ENCODE measurements at regions not wholly inside any gene's neighbourhood (a gene's known extent, or its start where the extent isn't known, plus 50 kb on each side); places are given as distances from the start of the nearest gene placed in this dataset.
"Not testable (repeated sequence)": the region's sequence is repeated elsewhere in the genome, so short reads cannot be mapped to it uniquely, and the experiment has no call there.

DNA sequence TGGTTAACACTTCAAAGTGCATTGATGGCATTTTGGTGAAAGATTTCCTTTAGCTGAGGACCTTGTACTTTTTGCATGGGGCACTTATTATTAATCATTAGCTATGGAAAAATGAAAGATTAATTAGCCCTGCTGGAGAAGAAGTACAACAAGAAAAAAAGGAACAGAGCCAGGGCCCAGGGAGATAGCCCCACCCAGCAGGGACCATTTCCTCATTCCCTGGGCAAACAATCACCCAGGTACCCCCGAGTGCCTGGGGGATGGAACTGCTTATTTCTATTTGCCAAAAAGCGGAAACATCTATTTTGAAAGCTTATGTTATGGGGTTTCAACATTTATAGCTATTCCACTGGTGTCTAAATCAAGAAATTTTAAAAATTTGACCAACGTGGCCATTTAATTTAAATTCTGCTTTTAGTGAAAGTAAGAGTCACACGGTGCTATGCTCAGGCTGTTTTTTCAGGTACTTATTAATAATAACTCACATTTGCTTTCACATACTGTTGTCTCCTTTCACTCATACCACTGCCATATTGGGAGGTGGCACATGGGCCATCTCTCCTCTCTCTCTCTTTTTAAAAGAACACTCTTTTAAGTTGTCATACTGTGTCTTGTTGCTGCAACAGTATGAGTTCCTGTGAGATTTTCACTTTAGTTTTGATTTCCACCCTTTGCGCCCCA, 143.6 kb upstream of the KIF5B start:
- H3K27ac ChIP-seq (ENCODE audit: insufficient read depth, low read length, poor library complexity, severe bottlenecking) = no peak overlapping the region
- H3K4me3 ChIP-seq (ENCODE audit: low read depth, low read length) = no peak overlapping the region
- Mint-ChIP-seq H3K4me3 (no peak overlapping the region), H3K4me1 (peaks cover 0 to 17% (median 0%) of the 10 kb centered on the region in 4 donors), H3K27me3 (peaks cover 21% of the 10 kb centered on the region), H3K27ac (no peak overlapping the region), H3K9me3 (peaks cover 0 to 7% (median 0%) of the 10 kb centered on the region in 7 donors), H3K36me3 (peaks cover 6% of the 10 kb centered on the region)
- no peaks in the 10 kb centered on the region for H3K27me3 ChIP-seq (ENCODE audit: control insufficient read depth, insufficient read depth, low read length)
- no peaks in the 10 kb centered on the region for H3K4me1 ChIP-seq (ENCODE audit: control insufficient read depth, insufficient read depth, low read length, poor library complexity, severe bottlenecking)
- ATAC-seq (ENCODE audit: low read depth in 2 of 2) (no peak), DNase-seq (no peak)
- no peaks in the 10 kb centered on the region for H3K36me3 ChIP-seq (ENCODE audit: control insufficient read depth, insufficient read depth, low read length)
- no peaks in the 10 kb centered on the region for H3K9me3 ChIP-seq (ENCODE audit: control insufficient read depth in 2 of 2, low read length in 2 of 2)

DNA sequence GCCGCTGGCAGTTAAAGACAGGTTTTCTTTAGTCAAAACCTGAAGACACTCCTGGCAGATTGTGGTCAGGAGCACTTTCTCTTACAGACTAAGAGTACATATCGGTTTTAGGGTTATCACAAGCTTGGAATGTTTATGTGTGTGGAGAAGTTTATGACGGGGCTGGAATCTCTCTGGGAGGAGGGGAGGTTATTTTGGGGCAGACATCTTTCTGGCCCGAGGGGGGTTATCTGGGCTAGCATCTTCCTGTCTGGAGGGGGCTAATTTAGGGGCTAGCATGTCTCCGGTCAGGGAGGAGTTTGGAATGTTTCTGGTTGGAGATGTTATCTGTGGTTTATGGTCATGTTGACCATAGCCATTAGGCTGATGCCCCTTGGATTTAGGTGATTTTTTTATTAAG, 141.2 kb upstream of the KIF5B start:
- no peak overlapping the region for H3K4me3 ChIP-seq (ENCODE audit: low read depth, low read length)
- H3K27me3 ChIP-seq (ENCODE audit: control insufficient read depth, insufficient read depth, low read length) = no peaks in the 10 kb centered on the region
- no peaks in the 10 kb centered on the region for H3K9me3 Mint-ChIP-seq
- ATAC-seq (ENCODE audit: low read depth in 2 of 2) = no peak
- no peaks in the 10 kb centered on the region for H3K36me3 ChIP-seq (ENCODE audit: control insufficient read depth, insufficient read depth, low read length)
- H3K4me1 ChIP-seq (ENCODE audit: control insufficient read depth, insufficient read depth, low read length, poor library complexity, severe bottlenecking) = no peaks in the 10 kb centered on the region
- H3K4me1 Mint-ChIP-seq = peaks cover 0 to 11% (median 2%) of the 10 kb centered on the region in 4 donors
- H3K9me3 ChIP-seq (ENCODE audit: control insufficient read depth in 2 of 2, low read length in 2 of 2) = no peaks in the 10 kb centered on the region
- H3K27ac Mint-ChIP-seq = no peak overlapping the region
- DNase-seq = no peak
- H3K36me3 Mint-ChIP-seq = no peaks in the 10 kb centered on the region
- H3K27ac ChIP-seq (ENCODE audit: insufficient read depth, low read length, poor library complexity, severe bottlenecking) = no peak overlapping the region
- no peak overlapping the region for H3K4me3 Mint-ChIP-seq
- peaks cover 21% of the 10 kb centered on the region for H3K27me3 Mint-ChIP-seq

DNA sequence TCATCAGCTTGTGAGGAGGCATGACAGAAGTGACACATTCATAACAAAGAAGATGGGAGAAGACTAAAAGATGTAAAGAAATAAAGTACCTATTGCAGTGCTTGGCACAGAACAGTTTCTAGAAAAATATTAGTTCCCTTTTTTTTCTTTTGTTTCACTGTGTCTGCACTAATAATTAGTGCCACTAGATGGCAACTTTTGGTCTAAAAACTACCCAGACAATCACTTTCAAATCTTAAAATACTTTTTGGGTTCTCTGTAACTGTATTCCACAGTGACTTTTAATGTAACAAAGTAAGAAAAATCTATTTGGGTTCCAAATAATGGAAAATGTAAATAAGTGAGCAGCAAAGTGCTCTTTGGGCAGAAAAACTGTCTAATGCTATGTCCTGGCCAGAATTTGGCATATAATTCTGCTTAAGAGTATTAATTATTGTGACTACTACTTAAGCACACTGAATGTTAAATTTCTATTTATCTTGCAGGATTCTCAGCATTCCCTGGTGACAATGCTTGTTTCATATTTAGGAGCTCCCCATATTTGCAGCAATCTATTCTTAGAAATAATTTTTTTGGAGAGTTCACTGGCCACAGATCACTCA, 134.8 kb upstream of the KIF5B start:
- ATAC-seq (ENCODE audit: low read depth in 2 of 2) (no peak), DNase-seq (peak in 2 of 3 donors; percentile 53 to 58)
- Histone ChIP-seq H3K27ac (ENCODE audit: insufficient read depth, low read length, poor library complexity, severe bottlenecking) (no peak overlapping the region), H3K36me3 (ENCODE audit: control insufficient read depth, insufficient read depth, low read length) (no peaks in the 10 kb centered on the region), H3K4me3 (ENCODE audit: low read depth, low read length) (no peak overlapping the region), H3K4me1 (ENCODE audit: control insufficient read depth, insufficient read depth, low read length, poor library complexity, severe bottlenecking) (no peaks in the 10 kb centered on the region), H3K9me3 (ENCODE audit: control insufficient read depth in 2 of 2, low read length in 2 of 2) (no peaks in the 10 kb centered on the region), H3K27me3 (ENCODE audit: control insufficient read depth, insufficient read depth, low read length) (no peaks in the 10 kb centered on the region)
- H3K4me1 Mint-ChIP-seq = peaks cover 0 to 11% (median 5%) of the 10 kb centered on the region in 4 donors
- H3K36me3 Mint-ChIP-seq = no peaks in the 10 kb centered on the region
- H3K9me3 Mint-ChIP-seq = no peaks in the 10 kb centered on the region
- peaks cover 15% of the 10 kb centered on the region for H3K27me3 Mint-ChIP-seq
- H3K27ac Mint-ChIP-seq = peak overlapping the region in 1 of 3 donors; percentile 40
- no peak overlapping the region for H3K4me3 Mint-ChIP-seq

- no peak overlapping the region for H3K4me3 ChIP-seq (ENCODE audit: low read depth, low read length)
- H3K27ac ChIP-seq (ENCODE audit: insufficient read depth, low read length, poor library complexity, severe bottlenecking) = no peak overlapping the region
- no peaks in the 10 kb centered on the region for H3K36me3 ChIP-seq (ENCODE audit: control insufficient read depth, insufficient read depth, low read length)
- no peaks in the 10 kb centered on the region for H3K4me1 ChIP-seq (ENCODE audit: control insufficient read depth, insufficient read depth, low read length, poor library complexity, severe bottlenecking)
- no peaks in the 10 kb centered on the region for H3K36me3 Mint-ChIP-seq
- H3K9me3 Mint-ChIP-seq = no peaks in the 10 kb centered on the region
- H3K4me3 Mint-ChIP-seq = no peak overlapping the region
- H3K4me1 Mint-ChIP-seq = peaks cover 0 to 11% (median 5%) of the 10 kb centered on the region in 4 donors
- no peaks in the 10 kb centered on the region for H3K27me3 ChIP-seq (ENCODE audit: control insufficient read depth, insufficient read depth, low read length)
- H3K9me3 ChIP-seq (ENCODE audit: control insufficient read depth in 2 of 2, low read length in 2 of 2) = no peaks in the 10 kb centered on the region
- DNase-seq = no peak
- H3K27ac Mint-ChIP-seq = no peak overlapping the region
- no peak for ATAC-seq (ENCODE audit: low read depth in 2 of 2)
- H3K27me3 Mint-ChIP-seq = peaks cover 15% of the 10 kb centered on the region
These were observed 133.3 kb upstream of the KIF5B start for GRCh38 chr10:32189400-32190084.

DNA sequence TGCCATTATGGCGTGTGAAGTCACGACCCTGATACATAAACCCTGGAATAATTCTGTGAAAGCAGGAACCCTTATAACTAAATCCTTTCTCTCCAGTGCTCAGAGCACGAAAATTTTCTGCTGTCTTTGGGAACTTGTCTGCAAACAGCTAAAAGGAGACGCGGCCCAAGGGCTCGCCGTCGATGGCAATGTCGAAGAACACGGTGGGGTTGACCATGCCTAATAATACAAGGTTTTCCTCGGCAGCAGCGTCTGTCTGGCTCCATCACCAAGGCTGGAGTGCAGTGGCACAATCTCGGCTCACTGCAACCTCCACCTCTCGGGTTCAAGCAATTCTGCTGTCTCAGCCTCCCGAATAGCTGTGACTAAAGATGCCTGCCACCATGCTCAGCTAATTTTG, 132.4 kb upstream of the KIF5B start:
- H3K27me3 Mint-ChIP-seq = peaks cover 19% of the 10 kb centered on the region
- not testable (repeated sequence) for H3K4me1 ChIP-seq (ENCODE audit: control insufficient read depth, insufficient read depth, low read length, poor library complexity, severe bottlenecking); H3K27ac Mint-ChIP-seq; H3K36me3 Mint-ChIP-seq; ATAC-seq (ENCODE audit: low read depth in 2 of 2); H3K9me3 ChIP-seq (ENCODE audit: control insufficient read depth in 2 of 2, low read length in 2 of 2); H3K27me3 ChIP-seq (ENCODE audit: control insufficient read depth, insufficient read depth, low read length); H3K27ac ChIP-seq (ENCODE audit: insufficient read depth, low read length, poor library complexity, severe bottlenecking); H3K4me3 Mint-ChIP-seq; H3K36me3 ChIP-seq (ENCODE audit: control insufficient read depth, insufficient read depth, low read length); H3K4me3 ChIP-seq (ENCODE audit: low read depth, low read length); DNase-seq; H3K9me3 Mint-ChIP-seq
- H3K4me1 Mint-ChIP-seq = peaks cover 0 to 11% (median 5%) of the 10 kb centered on the region in 4 donors

DNA sequence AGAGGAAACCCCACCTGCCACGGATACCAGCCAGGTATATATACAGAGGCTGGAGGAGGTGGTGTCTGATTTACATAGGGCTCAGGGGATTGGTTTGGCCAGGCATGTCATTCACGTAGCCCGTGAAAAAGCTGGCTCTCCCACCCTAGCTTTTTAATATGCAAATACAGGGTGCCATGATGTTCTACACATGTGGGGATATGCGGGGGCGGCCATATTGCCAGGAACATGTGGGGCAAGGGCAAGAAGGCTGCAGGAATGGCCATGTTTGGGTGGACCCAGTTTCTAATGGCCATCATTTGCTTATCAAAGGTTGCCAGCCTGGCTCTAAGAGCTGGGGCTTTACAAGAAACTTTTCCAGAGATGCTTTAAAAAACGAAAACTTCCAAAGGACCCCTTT, 131.5 kb upstream of the KIF5B start:
- Histone ChIP-seq H3K9me3 (ENCODE audit: control insufficient read depth in 2 of 2, low read length in 2 of 2) (no peaks in the 10 kb centered on the region), H3K4me3 (ENCODE audit: low read depth, low read length) (no peak overlapping the region), H3K36me3 (ENCODE audit: control insufficient read depth, insufficient read depth, low read length) (no peaks in the 10 kb centered on the region), H3K27me3 (ENCODE audit: control insufficient read depth, insufficient read depth, low read length) (no peaks in the 10 kb centered on the region), H3K27ac (ENCODE audit: insufficient read depth, low read length, poor library complexity, severe bottlenecking) (no peak overlapping the region), H3K4me1 (ENCODE audit: control insufficient read depth, insufficient read depth, low read length, poor library complexity, severe bottlenecking) (no peaks in the 10 kb centered on the region)
- Mint-ChIP-seq H3K27ac (no peak overlapping the region), H3K4me1 (peaks cover 0 to 7% (median 4%) of the 10 kb centered on the region in 4 donors), H3K27me3 (peaks cover 19% of the 10 kb centered on the region), H3K9me3 (no peaks in the 10 kb centered on the region), H3K36me3 (no peaks in the 10 kb centered on the region), H3K4me3 (no peak overlapping the region)
- ATAC-seq (ENCODE audit: low read depth in 2 of 2) (no peak), DNase-seq (no peak)

GRCh38 chr10:32183652-32184051, 127.4 kb upstream of the KIF5B start:
- not testable (repeated sequence) for H3K4me1 ChIP-seq (ENCODE audit: control insufficient read depth, insufficient read depth, low read length, poor library complexity, severe bottlenecking); H3K4me3 ChIP-seq (ENCODE audit: low read depth, low read length); ATAC-seq (ENCODE audit: low read depth in 2 of 2); H3K36me3 Mint-ChIP-seq; H3K4me1 Mint-ChIP-seq; H3K4me3 Mint-ChIP-seq; H3K36me3 ChIP-seq (ENCODE audit: control insufficient read depth, insufficient read depth, low read length); H3K27me3 ChIP-seq (ENCODE audit: control insufficient read depth, insufficient read depth, low read length); H3K27ac ChIP-seq (ENCODE audit: insufficient read depth, low read length, poor library complexity, severe bottlenecking); H3K9me3 ChIP-seq (ENCODE audit: control insufficient read depth in 2 of 2, low read length in 2 of 2); DNase-seq; H3K9me3 Mint-ChIP-seq
- H3K27ac Mint-ChIP-seq = peak overlapping the region in 1 of 3 donors; percentile 26
- H3K27me3 Mint-ChIP-seq = peaks cover 21% of the 10 kb centered on the region

Data from CD4-positive, CD25-positive, alpha-beta regulatory T cell (primary cell).